ENCODE measurements at regions not wholly inside any gene's neighbourhood (a gene's known extent, or its start where the extent isn't known, plus 50 kb on each side); places are given as distances from the start of the nearest gene placed in this dataset.

GRCh38 chr2:226154610-226155009, 645.0 kb downstream of the IRS1 start:
- H3K4me2 ChIP-seq (ENCODE audit: insufficient read depth, insufficient read length, low read length) = no peak overlapping the region
- WGBS (ENCODE audit: extremely low coverage, insufficient read length, low lambda C conversion rate) = no CpG with 5 or more reads among the region's 3 CpGs

More at GRCh38 chr2:226154610-226155009, 645.0 kb downstream of the IRS1 start:
- H3K27ac Mint-ChIP-seq = no peak overlapping the region
- H3K9me3 Mint-ChIP-seq = no peaks in the 10 kb centered on the region
- Histone ChIP-seq H3K14ac (ENCODE audit: insufficient read depth, low read length) (no peak overlapping the region), H4K5ac (ENCODE audit: insufficient read length, low read depth, low read length) (no peak overlapping the region), H3K9ac (ENCODE audit: extremely low read depth, insufficient read length, low read length) (no peak overlapping the region), H4K8ac (replicated peaks; ENCODE audit: insufficient read length, low read depth, low read length) (no peak overlapping the region), H2BK15ac (ENCODE audit: low read depth, low read length) (no peak overlapping the region), H3K4ac (ENCODE audit: low read depth, low read length) (no peak overlapping the region), H2AFZ (ENCODE audit: low read length) (no peak overlapping the region), H3K23ac (ENCODE audit: insufficient read length, low read depth, low read length) (no peak overlapping the region), H3K9me3 (ENCODE audit: control insufficient read depth, low read depth, low read length) (no peaks in the 10 kb centered on the region), H3K79me1 (ENCODE audit: insufficient read depth, low read depth, low read length, poor library complexity, severe bottlenecking) (no peaks in the 10 kb centered on the region), H3K18ac (ENCODE audit: insufficient read length, low read depth, low read length) (no peak overlapping the region), H2BK20ac (ENCODE audit: low read depth, low read length, poor library complexity, severe bottlenecking) (no peak overlapping the region), H4K91ac (ENCODE audit: insufficient read length, low read depth, low read length) (no peak overlapping the region), H2BK12ac (ENCODE audit: insufficient read length, low read depth, low read length) (no peak overlapping the region), H3T11ph (ENCODE audit: low read length) (no peak overlapping the region), H3K4me1 (ENCODE audit: insufficient read depth, low read length) (peaks cover 6% of the 10 kb centered on the region; the same call in 1 of the 2 replicates), H2BK120ac (ENCODE audit: low read depth, low read length, poor library complexity, severe bottlenecking) (no peak overlapping the region), H2AK5ac (ENCODE audit: insufficient read length, low read length) (no peak overlapping the region), H3K23me2 (ENCODE audit: insufficient read length, low read depth, low read length, poor library complexity, severe bottlenecking) (no peaks in the 10 kb centered on the region), H3K27me3 (ENCODE audit: insufficient read depth, low read length) (no peaks in the 10 kb centered on the region), H2BK5ac (ENCODE audit: insufficient read length, low read length) (no peak overlapping the region), H4K20me1 (ENCODE audit: control insufficient read depth, insufficient read depth, insufficient read length) (no peaks in the 10 kb centered on the region), H3K27ac (ENCODE audit: insufficient read length, low read depth, low read length) (no peak overlapping the region), H3K56ac (ENCODE audit: insufficient read length, low read depth, low read length) (no peak overlapping the region), H3K79me2 (ENCODE audit: insufficient read depth, low read length) (no peaks in the 10 kb centered on the region)
- H3K4me3 Mint-ChIP-seq = no peak overlapping the region
- H3K36me3 Mint-ChIP-seq (ENCODE audit: insufficient read depth in 1 of 3, low read depth in 3 of 3) = no peaks in the 10 kb centered on the region; a peak in 1 of 7 replicates
- DNase-seq = no peak
- H3K4me1 Mint-ChIP-seq = peaks cover 47 to 49% of the 10 kb centered on the region in 2 experiments
- no peak for TF ChIP-seq CTCF (conservative IDR thresholded peaks at IDR 0.05)
- H3K27me3 Mint-ChIP-seq (ENCODE audit: low read depth) = no peaks in the 10 kb centered on the region

All from H9 (cell line).